Karpas-422 (cell line): ENCODE measurements at regions not wholly inside any gene's neighbourhood (a gene's known extent, or its start where the extent isn't known, plus 50 kb on each side); places are given as distances from the start of the nearest gene placed in this dataset. TPM values are rescaled to one million over a fixed set of nuclear protein-coding genes. Genes with fewer than 3 reads are reported as not detected.

Experiments
- DNase-seq: peaks from one replicate; pipeline ENCODE4 v3.0.0-alpha.2; 2015
- H2AFZ ChIP-seq: fragments of 200-600 bp; sonication (generic); 2 replicates; pipeline ENCODE4 v1.6.1; 2014; ENCODE audit warnings: antibody characterized with exemption, low read length, mixed read lengths
- H3K27ac ChIP-seq: fragments of 200-600 bp; sonication (generic); 2 replicates; pipeline ENCODE4 v1.5.1; 2014; ENCODE audit warnings: mild to moderate bottlenecking, low read length, moderate library complexity
- H3K27me3 ChIP-seq: fragments of 200-600 bp; sonication (generic); 2 replicates; pipeline ENCODE4 v1.6.1; 2014; ENCODE audit warnings: low read length, mixed read lengths
- H3K36me3 ChIP-seq: fragments of 200-600 bp; sonication (generic); 2 replicates; pipeline ENCODE4 v1.6.1; 2014; ENCODE audit warnings: low read length, mixed read lengths; ENCODE audit not compliant: insufficient read depth
- H3K4me1 ChIP-seq: fragments of 200-600 bp; sonication (generic); 2 replicates; pipeline ENCODE4 v1.6.1; 2014; ENCODE audit warnings: mild to moderate bottlenecking, low read length, mixed read lengths
- H3K4me2 ChIP-seq: fragments of 200-600 bp; sonication (generic); 2 replicates; pipeline ENCODE4 v1.6.1; 2014; ENCODE audit warnings: low read length, low read depth, mild to moderate bottlenecking; ENCODE audit not compliant: poor library complexity, severe bottlenecking
- H3K4me3 ChIP-seq: fragments of 200-600 bp; sonication (generic); 2 replicates; pipeline ENCODE4 v1.5.1; 2014; ENCODE audit warnings: mild to moderate bottlenecking, antibody characterized with exemption, low read length, mixed read lengths
- H3K79me2 ChIP-seq: fragments of 200-600 bp; sonication (generic); 2 replicates; pipeline ENCODE4 v1.6.1; 2014; ENCODE audit warnings: mild to moderate bottlenecking, low read length, mixed read lengths
- H3K9ac ChIP-seq: fragments of 200-600 bp; sonication (generic); 2 replicates; pipeline ENCODE4 v1.6.0; 2014; ENCODE audit warnings: low read length
- H3K9me2 ChIP-seq: fragments of 200-600 bp; sonication (generic), shearing (Covaris generic); replicated peaks from 2 replicates; pipeline ENCODE4 v1.6.0; 2014; ENCODE audit warnings: mild to moderate bottlenecking, low read length, moderate library complexity; ENCODE audit not compliant: insufficient read depth
- H3K9me3 ChIP-seq: fragments of 300-700, 200-600 bp; sonication (generic); 2 replicates; pipeline ENCODE4 v1.6.1; 2014; ENCODE audit warnings: low read length, mixed read lengths
- H4K20me1 ChIP-seq: fragments of 200-600 bp; sonication (generic); 2 replicates; pipeline ENCODE4 v1.6.1; 2014; ENCODE audit warnings: mild to moderate bottlenecking, antibody characterized with exemption, low read length, low read depth; ENCODE audit not compliant: insufficient read depth
- small RNA-seq: library from RNA; depleted of rRNA; stranded (forward); fragments of <200 nt; gene quantifications from one replicate; pipeline ENCODE3, GENCODE V24; 2014

DNA sequence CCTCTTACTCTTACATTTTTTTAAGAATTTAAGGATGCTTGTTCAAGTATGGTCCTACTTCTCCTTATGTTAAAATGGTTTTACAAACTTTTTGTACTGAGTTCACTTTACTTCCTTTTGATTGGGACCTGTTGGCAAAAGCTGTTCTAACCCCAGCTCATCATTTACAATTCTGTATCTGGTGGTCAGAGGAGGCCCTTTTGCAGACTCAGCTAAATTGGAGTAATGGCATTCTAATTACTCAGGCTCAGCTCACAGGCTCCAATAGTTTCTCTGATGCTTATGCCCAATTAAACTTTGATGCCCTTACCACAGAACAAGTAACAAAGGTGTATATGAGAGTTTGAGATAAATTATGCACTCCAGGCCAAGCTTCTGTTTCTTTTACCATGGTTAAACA lies 1632.0 kb downstream of the UQCRFS1 start:
- H4K20me1 ChIP-seq: no peaks in the 10 kb centered on the region
- H3K9me3 ChIP-seq: peaks cover 46% of the 10 kb centered on the region
- no peaks in the 10 kb centered on the region for H3K27me3 ChIP-seq
- 0 out of 2 replicates have a peak, but pooled peaks cover 3% of the 10 kb centered on the region for H3K36me3 ChIP-seq
- no peaks in the 10 kb centered on the region for H3K79me2 ChIP-seq
- H3K27ac ChIP-seq: no peak overlapping the region
- H2AFZ ChIP-seq: no peak overlapping the region
- no peak overlapping the region for H3K9ac ChIP-seq
- H3K4me2 ChIP-seq: no peak overlapping the region
- no peak for DNase-seq
- no peaks in the 10 kb centered on the region for H3K4me1 ChIP-seq
- H3K4me3 ChIP-seq: no peak overlapping the region
- no peaks in the 10 kb centered on the region for H3K9me2 ChIP-seq

Small RNA genes lying in the stretch of these regions (small RNA-seq; reads per million reads assigned to genes)
- gene AC006504.6: not detected
- not detected for gene RNA5SP470
